ENCODE measurements at regions not wholly inside any gene's neighbourhood (a gene's known extent, or its start where the extent isn't known, plus 50 kb on each side); places are given as distances from the start of the nearest gene placed in this dataset.
A peak's percentile ranks its signal among the peaks of the same experiment; 100 is the strongest.

DNA sequence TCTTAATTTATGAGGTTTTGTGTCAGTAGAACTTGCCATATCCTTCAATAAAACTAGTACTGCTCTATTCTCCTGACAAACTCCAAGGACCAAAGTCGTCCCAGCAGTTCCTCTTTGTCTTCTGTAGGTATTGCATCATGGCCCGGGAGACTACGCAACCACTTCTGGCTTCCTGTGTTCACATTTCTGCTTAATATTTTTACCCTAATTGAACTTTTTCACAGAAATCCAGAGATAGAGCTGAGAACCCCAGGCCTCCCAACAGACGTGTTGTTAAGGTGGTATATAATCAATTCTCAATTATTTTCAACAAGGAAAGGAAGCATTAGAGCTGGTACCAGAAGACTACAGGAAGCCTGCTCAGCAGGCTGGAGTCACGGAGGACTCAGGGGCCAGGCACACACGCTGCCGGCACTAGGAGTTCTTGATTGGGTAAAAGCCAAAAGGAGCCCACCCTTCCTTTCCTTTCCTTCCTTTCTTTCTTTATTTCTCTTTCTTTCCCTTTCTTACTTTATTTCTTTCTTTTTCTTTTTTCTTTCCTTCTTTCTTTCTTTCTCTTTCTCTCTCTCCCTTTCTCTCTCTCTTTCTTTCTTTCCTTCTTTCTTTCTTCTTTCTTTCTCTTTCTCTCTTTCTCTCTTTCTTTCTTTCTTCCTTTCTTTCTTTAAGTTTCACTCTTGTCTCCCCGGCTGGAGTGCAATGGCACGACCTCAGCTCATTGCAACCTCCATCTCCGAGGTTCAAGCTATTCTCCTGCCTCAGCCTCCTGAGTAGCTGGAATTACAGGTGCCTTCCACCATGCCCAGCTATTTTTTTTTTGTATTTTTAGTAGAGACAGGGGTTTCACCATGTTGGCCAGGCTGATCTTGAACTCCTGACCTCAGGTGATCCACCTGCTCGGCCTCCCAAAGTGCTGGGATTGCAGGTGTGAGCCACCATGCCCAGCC, 173.7 kb downstream of the ZBTB18 start:
- DNase-seq: no peak

DNA sequence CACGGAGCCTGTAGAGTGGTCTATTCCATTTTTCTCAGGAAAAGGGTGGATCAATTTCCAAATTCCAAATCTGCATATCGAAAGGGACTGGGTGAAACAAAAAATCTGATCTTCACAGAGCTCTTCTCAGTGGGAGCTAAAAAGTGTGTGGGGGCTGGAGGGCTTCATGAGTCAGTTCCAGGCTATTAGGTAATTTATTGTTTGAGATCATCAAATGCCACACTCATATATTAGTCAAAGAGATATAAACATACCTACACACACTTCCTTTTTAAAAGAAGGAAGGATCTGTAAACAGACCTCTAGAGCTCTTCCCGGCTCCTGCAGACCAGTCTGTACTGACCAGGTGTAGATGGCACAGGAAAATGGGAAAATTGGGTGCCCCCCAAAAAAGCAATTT, 175.4 kb downstream of the ZBTB18 start:
- no peak for DNase-seq

DNA sequence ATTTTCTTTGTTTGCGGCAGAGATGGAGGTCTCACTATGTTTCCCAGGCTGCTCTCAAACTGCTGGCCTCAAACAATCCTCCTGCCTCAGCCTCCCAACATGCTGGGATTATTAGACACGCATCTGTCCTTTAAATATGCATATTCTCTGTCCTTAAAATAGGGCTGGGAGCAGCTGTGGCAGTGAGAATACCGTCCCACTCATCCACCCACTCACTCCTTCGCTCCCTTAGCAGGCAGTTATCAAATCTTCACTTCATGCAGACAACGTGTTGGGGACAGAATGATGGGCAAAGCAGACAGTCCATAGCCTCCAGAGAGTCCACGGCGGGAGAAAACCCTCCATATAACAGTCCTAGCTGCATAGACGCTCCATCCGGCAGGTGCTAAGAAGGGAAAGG, 179.4 kb downstream of the ZBTB18 start:
- no peak for DNase-seq

DNA sequence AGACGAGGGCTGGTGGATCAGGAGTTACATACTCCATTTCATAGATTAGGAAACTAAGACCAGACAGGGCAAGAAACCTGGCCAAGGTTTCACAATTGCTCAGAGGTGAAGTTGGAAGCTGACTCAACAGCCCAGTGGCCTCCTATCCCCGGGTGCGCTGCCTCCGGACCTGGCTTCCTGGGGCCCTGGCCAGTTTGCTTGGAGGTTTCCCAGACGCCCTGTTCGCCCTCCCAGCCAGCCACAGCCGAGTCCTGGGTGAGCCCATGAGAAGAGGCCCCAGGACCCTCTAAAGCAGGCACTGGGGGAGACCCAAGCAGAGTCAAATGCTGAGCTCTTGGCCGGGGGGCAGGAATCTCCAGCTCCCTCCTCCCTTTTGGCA, 180.1 kb downstream of the ZBTB18 start:
- no peak for DNase-seq

DNA sequence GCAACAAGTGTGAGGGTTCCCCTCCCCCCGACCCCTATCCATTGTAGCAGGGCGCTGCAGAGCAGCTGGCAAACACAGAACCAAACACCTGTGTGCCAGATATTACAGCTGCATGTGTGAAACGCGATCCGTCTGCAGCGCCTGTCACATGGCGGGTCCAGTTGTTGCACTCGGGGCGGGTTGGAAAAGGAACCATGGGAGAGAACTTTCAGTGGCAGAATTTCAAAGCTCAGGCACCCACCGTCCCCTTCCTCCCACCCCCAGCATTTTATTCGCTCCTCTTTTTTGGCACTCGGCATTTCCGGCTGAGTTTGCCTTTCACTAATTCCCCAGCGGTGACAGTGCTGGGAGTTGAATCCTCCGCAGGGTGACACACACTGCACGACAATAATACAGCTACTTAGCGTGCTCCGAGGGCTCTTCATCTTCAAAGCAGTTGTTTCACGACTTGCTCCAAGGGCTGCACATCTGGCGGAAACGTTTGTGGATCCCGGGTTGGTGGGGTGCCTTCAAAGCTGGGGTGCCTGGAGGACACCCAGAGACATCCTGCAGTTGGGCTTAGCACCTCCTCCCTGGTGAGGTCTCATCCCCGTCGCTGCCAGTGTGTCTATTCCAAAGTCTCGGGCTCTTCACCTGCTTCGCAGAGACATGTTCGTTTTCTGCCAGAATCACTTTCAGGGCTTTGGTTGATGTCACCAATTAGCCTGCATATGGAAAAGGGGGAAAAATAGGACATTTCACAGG, 180.7 kb downstream of the ZBTB18 start:
- no peak for DNase-seq

DNA sequence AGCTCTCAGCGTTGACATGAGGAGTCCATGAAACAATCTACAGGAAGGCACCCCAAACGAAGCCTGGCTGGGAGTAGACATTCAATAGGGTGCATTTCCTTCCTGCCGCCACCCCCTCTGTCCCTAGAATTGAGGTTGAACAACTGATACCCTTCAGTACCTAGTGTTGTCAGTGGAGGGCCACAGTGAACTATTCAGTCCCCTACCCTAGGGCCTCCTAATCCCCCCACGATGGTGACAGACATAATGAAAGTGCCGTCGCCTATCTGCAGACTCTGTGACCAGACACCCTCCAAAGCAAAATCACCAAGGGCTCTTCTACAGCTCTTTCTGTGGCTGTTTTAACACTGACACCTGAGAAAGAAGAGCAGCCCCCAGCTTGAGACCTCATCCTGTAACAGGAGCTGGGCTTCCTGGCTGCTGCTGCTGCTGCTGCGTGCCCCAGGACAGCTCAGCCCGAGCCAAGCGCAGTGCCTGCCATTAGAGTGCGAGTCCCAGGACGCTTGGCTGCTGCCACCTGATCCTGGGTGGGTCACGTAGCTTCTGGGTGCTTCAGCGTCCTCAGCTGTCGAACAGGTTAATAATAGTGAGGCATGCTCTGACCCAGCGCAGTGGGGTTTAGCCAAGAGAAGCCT, 183.0 kb downstream of the ZBTB18 start:
- no peak for DNase-seq

DNA sequence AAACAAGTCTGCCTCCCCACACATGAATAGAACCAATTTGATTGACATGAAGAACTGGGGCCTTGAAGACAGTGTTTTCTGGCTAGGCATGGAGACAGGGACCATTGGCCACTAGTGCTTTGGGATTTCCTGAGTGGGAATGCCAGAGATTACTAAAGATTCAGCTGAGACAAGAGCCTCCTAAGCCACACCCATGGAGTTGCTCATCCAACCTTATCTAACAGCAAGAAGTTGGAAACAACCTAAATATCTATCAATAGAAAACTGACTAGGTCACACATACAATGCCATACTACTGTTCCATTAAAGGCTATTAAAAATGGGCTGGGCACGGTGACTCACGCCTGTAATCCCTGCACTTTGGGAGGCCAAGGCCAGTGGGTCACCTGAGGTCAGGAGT, 184.1 kb downstream of the ZBTB18 start:
- no peak for DNase-seq

DNA sequence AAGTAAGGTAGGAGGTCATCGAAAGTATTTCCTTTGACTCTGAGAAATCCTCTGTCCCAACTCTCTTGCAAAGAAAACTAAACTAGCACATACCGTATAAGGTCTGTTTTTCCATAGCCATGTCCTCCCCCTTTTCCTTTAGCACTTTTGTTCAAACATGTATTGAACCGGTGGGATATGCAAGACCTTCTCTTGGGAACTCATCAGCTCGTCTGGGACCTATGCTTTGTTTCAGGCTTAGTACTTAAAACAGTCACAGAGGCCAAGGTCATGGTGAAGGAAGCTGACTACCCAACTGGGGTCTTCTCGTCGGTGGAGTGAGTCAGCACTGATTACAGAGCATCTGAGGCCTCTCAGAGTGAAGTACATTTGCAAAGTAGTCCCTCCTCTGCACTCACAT, 185.0 kb downstream of the ZBTB18 start:
- no peak for DNase-seq

DNA sequence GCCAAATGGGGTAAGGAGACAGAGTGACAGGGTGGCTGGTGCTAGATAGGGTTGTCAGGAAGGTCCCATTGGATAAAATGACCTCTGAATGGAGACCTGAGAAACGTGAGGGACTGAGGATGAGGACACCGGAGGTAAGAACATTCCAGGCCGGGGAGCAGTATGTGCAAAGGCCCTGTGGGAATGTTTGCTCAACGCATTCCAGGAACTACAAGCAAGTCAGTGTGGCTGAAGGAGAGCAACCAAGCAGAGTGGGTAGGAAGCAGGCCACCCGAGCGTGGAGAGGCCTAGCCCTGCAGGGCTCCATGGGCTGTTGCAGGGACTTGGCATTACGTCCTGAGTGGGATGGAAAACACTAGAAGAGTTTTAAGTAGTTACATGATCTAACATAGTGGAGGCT, 185.6 kb downstream of the ZBTB18 start:
- DNase-seq: no peak

DNA sequence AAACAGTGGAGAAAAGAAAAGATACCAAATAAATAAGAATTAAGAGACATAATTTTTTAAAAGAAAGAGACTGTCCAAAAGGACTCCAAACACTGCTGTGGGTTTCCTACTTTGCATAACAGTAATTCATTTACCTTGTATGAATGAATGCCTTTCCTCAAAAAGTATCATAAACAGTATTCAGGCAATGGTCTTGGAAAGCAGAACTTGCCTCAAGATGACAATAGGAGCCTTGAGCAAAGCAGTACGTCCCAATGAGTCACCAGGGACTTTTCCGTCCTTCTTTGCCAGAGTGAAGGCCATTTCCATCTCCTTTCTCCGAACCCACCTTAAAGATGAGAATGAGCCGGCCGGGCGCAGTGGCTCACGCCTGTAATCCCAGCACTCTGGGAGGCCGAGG, 186.4 kb downstream of the ZBTB18 start:
- DNase-seq: no peak

DNA sequence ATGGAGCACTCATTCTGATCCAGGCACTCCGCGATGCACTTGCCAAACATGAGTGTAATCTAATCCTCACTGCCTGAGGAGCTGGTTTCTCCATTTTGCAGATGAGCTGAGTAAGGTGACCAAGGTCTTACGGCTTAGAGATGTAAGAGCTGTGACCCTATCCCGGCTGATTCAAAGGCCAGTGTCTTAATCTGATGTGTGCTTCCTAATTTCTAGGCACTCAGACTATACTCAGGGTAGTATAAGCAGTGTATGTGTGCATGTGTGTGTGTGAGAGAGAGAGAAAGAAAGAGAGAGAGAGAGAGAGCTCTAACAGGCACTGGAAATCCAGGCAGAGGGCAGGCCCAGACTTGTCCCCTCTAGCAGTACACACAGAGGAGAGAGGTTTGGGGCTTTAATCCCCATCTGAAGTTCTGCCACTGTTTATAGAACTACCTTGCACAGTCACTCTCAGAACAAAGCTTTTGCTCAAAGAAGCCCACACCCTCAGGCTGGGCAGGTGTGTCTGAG, 188.2 kb downstream of the ZBTB18 start:
- DNase-seq: peak in 1 of 5 donors; percentile 4

DNA sequence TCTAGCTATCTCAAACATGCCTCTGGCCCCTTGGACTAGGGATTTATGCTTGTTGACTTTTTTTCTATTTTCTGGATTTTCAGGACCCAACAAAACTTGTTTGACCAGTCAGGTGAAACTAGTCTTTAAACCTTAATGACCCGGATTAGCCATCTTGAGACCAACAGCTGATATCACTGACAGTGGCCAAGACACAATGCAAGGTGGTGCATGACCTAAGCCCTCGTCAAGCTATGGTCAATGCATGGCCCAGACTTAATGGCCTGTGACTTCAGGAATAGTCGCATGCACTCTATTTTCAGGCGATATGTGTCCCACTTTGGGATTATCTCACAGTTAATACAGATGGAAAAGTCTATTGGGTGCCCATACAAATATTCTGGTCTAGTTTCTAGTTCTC, 190.4 kb downstream of the ZBTB18 start:
- DNase-seq: no peak

DNA sequence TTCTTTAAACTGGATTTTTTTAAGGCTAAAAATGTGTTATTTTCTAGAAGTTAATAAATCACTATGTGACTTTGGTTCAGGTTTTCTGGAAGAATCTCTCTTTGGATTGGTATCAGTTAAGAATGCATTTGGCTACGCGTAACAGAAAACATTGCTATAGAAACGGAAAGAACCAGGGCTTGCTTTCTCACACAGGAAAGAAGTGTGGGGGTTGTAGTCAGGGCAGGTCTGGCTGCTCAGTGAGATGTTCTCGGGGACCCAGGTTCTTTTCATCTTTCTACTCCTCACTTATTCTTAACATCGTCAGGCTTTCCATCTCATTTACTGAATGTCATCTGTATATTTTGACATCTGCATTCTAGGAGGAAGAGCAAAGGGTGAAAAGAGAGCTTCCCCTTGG, 191.4 kb downstream of the ZBTB18 start:
- DNase-seq: no peak

DNA sequence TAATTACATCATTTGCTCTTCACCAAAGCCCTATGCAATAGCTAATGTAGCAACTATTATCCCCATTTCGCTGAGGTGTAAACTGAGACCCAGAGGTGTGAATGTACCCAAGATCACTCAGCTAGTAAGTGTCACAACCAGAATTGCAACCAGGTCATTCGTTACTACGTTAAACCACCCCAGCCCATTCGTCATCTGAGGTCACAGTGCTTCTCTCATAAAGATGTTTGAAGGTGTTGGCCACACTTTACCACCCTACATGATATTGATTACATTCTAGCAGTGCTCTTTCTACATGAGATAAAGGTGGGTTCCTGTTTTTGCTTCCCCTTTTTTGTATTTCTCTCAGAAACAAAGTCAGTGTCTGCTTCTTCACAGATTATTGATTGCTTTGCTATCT, 195.3 kb downstream of the ZBTB18 start:
- DNase-seq: no peak

DNA sequence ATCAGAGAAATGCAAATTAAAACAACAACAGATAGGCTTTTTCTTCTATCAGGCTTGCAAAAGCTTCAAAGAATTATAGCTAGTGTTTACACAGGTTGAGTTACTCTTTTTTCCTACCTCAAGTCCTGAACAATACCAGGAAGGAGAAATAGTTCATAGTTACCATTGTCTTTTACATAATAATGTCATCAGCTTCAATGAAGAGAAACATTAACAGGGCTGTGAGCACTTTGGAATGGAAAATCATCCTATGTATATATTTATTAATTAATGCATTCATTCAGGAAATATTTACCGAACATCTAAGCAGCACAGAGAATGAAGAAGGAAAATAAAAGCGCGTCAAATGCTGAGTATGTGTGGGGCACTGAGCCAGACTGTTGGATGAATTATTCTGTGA, 197.3 kb downstream of the ZBTB18 start:
- DNase-seq: no peak

DNA sequence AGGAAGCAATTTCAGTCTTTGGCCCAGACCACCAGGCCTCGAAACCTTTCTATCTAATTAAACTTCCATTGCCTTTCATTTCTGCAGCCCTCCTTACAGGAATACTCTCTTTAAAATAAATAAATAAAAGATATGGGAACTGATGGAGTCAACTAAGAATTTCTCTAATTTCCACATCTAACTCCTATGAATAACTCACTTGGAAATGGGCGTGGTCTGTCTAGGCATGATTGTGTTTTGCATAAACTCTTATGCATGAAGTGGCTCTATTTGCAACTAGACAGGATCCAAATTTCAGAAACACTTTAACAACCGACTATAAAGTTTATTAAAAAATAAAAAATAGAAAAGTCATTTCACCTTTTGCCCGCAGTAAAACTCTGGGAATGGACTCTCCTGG, 199.5 kb downstream of the ADSS2 start:
- DNase-seq: no peak

DNA sequence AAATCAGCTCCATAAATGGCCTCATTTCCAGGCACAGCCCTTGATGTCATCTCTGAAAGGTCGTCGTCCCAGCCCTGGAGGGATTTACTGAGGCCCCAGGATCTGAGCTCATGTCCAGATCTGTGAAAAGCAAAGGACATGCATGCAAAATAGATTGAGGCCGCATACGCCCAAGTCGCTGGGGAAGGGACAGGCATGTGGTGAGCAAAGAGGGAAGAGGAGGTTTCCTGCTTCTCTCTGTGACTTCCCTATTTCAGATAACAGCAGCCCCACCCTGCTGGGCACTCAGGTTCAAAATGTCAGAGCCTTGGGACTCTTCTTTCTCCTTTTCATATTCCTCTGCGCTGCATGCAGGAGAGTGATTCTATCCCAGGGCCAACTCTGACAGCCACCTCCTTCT, 197.2 kb downstream of the ADSS2 start:
- no peak for DNase-seq

DNA sequence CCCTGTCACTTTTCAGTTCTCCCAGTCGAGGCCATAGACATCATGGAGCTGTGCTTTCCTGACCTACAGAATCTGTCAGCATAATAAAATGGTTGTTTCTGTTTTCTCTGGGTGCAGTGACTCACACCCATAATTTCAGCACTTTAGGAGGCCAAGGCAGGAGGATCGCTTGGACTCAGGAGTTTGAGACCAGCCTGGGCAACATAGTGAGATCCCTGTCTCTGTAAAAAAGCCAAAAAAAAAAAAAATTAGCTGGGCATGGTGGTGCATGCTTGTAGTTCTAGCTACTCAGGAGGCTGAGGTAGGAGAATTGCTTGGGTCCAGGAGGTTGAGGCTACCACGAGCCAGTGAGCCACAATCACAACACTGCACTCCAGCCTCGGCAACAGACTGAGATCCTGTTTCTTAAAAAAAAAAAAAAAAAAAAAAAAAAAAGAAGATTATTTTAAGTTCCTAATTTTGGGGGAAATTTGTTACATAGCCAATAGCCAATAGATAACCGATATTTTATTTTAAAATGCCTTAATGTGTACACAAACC, 196.2 kb downstream of the ADSS2 start:
- no peak for DNase-seq

DNA sequence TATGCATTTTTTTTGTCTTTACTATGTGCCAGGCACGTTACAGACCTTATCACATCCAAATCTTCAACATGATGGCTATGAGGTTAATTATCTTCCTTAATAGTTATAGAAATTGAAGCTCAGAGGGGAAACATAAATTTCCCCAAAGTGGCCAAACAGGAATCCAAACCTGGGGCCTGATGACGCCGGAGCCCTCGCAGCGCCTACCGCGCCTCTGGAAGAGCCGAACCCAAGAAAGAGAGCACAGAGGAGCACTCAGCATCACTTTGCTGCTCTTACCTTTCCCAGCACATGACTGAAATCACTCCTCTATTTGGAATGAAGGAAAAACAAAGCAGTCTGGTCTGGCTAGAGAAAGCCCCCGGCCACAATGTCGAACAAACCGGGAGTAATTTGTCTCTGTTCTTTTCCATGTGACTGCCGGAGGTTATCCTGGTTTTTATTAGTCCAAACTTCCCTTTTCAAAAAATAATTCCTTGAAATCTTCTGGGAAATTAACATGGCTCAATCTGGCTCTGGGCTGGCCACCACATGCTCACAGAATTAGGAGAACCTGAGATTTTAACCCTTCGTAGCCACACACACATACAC, 195.5 kb downstream of the ADSS2 start:
- DNase-seq: no peak

DNA sequence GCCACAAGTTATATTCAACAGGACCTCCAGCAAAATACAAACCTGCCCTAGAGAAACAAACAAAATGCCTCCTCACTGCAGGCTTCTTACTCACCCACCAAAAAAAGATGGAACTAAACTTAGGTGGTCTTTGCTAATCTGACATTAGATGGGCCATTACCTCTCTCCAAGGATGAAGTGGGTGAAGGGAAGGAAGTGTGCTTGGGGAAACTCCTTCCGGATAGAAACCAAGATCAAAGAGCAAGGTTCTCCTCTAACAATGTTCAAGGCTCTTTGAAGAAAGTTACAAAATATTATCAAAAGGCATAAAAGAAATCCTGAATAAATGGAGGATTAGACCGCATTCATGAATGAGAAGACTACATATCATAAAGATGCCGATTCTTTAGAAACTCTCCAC, 187.5 kb downstream of the ADSS2 start:
- DNase-seq: no peak

DNA sequence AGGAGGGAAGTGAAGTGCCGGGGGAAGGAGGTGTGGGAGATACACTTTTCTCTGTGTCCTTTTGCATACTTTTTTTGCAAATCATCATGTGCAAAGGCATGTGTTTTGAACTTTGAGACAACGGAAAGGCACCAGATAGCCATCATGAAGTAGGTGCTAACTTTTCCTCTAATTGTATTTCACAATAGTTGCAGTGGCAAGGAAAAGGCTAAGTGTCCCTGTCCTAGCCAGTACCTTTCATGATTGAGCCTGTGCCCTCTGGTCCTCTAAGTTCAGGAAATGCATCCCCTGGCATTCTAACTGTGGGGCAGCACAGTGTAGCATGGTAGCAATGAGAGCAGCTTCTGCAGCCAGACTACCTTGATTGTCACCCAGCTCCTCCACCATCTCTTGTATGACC, 186.2 kb downstream of the ADSS2 start:
- DNase-seq: no peak

DNA sequence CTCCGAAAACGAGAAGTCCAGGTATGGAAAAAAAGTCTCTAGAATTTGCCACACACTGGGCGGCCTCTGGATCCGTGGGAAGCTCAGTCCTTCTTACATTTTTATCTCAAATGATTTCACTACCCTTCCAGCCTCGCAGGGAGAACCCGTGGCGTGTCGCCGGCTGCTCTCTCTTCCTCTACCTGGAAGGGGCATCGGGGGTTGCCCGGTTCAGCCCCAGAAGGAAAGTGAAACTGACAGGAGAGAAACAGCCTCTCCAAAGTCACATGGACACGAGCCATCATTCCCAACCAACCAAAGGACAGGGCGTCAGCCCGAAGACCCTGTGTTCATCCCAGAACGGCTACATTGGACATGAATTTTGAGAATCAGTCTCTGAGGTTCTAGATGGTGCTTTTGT, 182.5 kb downstream of the ADSS2 start:
- no peak for DNase-seq

DNA sequence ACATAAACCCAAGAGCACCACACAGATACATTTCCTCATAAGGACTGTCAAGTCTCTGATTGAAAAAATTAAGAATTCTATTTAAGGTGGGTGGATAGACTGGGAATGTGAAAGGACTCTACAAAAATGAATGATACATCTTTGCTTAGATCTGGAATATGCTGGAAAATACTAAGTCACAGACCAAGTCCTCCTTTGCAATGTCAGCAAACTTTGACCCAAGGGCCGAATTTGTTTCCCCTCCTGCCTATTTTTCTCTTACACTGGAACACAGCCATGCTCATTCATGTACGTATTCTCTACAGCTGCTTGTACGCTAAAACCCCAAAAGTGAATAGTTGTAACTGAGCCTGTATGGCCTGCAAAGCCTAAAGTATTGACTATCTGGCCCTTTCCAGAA, 180.7 kb downstream of the ADSS2 start:
- DNase-seq: no peak

All from T-helper 1 cell (primary cell).